ENCODE measurements at regions not wholly inside any gene's neighbourhood (a gene's known extent, or its start where the extent isn't known, plus 50 kb on each side); places are given as distances from the start of the nearest gene placed in this dataset.

- H3K36me3 ChIP-seq (ENCODE audit: low read depth, low read length), result no peaks in the 10 kb centered on the region
- no peak overlapping the region for H3K27ac ChIP-seq (ENCODE audit: low read length)
- no peaks in the 10 kb centered on the region for H3K27me3 ChIP-seq (ENCODE audit: low read length)
- TF ChIP-seq EZH2phosphoT487 (IDR thresholded peaks at IDR 0.05; ENCODE audit: borderline replicate concordance, low read length), result no peak
- H4K20me1 ChIP-seq (ENCODE audit: low read length), result no peaks in the 10 kb centered on the region
- ChIA-PET POLR2A (ENCODE audit: unreplicated experiment) (no interaction called here), CTCF (no interaction called here)
- DNase-seq (no peak), ATAC-seq (no peak)
- intact Hi-C loops (cut with micrococcal nuclease), result no loop called here
- no peak overlapping the region for H3K9ac ChIP-seq (ENCODE audit: low read length)
- H3K79me2 ChIP-seq (ENCODE audit: low read length), result no peaks in the 10 kb centered on the region
- no peak overlapping the region for H2AFZ ChIP-seq (ENCODE audit: low read length)
- no peaks in the 10 kb centered on the region for H3F3A ChIP-seq (ENCODE audit: low read length, unreplicated experiment)
- H3K9me2 ChIP-seq (replicated peaks; ENCODE audit: low read length), result no peaks in the 10 kb centered on the region
- no peak overlapping the region for H3K4me2 ChIP-seq (ENCODE audit: low read length)
- BruUV-seq (replicated peaks), result no TSS peak
- H3K9me3 ChIP-seq (ENCODE audit: low read length), result no peaks in the 10 kb centered on the region
- H3K4me1 ChIP-seq (ENCODE audit: insufficient read depth, low read length), result no peaks in the 10 kb centered on the region
- no peak overlapping the region for H3K4me3 ChIP-seq (ENCODE audit: low read length)
Observed at GRCh38 chrX:64782923-64783322, 193.3 kb downstream of the ZC4H2 start.

- no peak overlapping the region for H3K4me2 ChIP-seq (ENCODE audit: low read length)
- ChIA-PET CTCF (no interaction called here), POLR2A (ENCODE audit: unreplicated experiment) (no interaction called here)
- no peak overlapping the region for H3K4me3 ChIP-seq (ENCODE audit: low read length)
- no peaks in the 10 kb centered on the region for H3K4me1 ChIP-seq (ENCODE audit: insufficient read depth, low read length)
- H2AFZ ChIP-seq (ENCODE audit: low read length), result no peak overlapping the region
- ATAC-seq (no peak), DNase-seq (no peak)
- H4K20me1 ChIP-seq (ENCODE audit: low read length), result no peaks in the 10 kb centered on the region
- intact Hi-C loops (cut with micrococcal nuclease), result no loop called here
- BruUV-seq (replicated peaks), result no TSS peak
- H3K9me2 ChIP-seq (replicated peaks; ENCODE audit: low read length), result no peaks in the 10 kb centered on the region
- no peak overlapping the region for H3K27ac ChIP-seq (ENCODE audit: low read length)
- no peaks in the 10 kb centered on the region for H3F3A ChIP-seq (ENCODE audit: low read length, unreplicated experiment)
- no peaks in the 10 kb centered on the region for H3K79me2 ChIP-seq (ENCODE audit: low read length)
- H3K36me3 ChIP-seq (ENCODE audit: low read depth, low read length), result no peaks in the 10 kb centered on the region
- TF ChIP-seq EZH2 (IDR thresholded peaks at IDR 0.05; ENCODE audit: low read length, unreplicated experiment) (no peak), EZH2phosphoT487 (IDR thresholded peaks at IDR 0.05; ENCODE audit: borderline replicate concordance, low read length) (no peak), CTCF (conservative IDR thresholded peaks at IDR 0.05; ENCODE audit: low read depth, low read length) (no peak)
- H3K9ac ChIP-seq (ENCODE audit: low read length), result no peak overlapping the region
- H3K9me3 ChIP-seq (ENCODE audit: low read length), result no peaks in the 10 kb centered on the region
- no peaks in the 10 kb centered on the region for H3K27me3 ChIP-seq (ENCODE audit: low read length)
Observed at GRCh38 chrX:64758047-64758446, 218.2 kb downstream of the ZC4H2 start.

GRCh38 chrX:64739792-64740378 is 236.4 kb downstream of the ZC4H2 start:
- no peak overlapping the region for H3K27ac ChIP-seq (ENCODE audit: low read length)
- no peaks in the 10 kb centered on the region for H3K9me2 ChIP-seq (replicated peaks; ENCODE audit: low read length)
- no peaks in the 10 kb centered on the region for H3K79me2 ChIP-seq (ENCODE audit: low read length)
- ChIA-PET CTCF (no interaction called here), POLR2A (ENCODE audit: unreplicated experiment) (no interaction called here)
- no peak overlapping the region for H2AFZ ChIP-seq (ENCODE audit: low read length)
- no peak for TF ChIP-seq EZH2 (IDR thresholded peaks at IDR 0.05; ENCODE audit: low read length, unreplicated experiment)
- TF ChIP-seq EZH2phosphoT487 (IDR thresholded peaks at IDR 0.05; ENCODE audit: borderline replicate concordance, low read length), result no peak
- TF ChIP-seq CTCF (conservative IDR thresholded peaks at IDR 0.05; ENCODE audit: low read depth, low read length), result no peak
- H3K9me3 ChIP-seq (ENCODE audit: low read length), result no peaks in the 10 kb centered on the region
- H3F3A ChIP-seq (ENCODE audit: low read length, unreplicated experiment), result no peaks in the 10 kb centered on the region
- no peak overlapping the region for H3K4me3 ChIP-seq (ENCODE audit: low read length)
- H3K36me3 ChIP-seq (ENCODE audit: low read depth, low read length), result no peaks in the 10 kb centered on the region
- H3K9ac ChIP-seq (ENCODE audit: low read length), result no peak overlapping the region
- no TSS peak for BruUV-seq (replicated peaks)
- H3K27me3 ChIP-seq (ENCODE audit: low read length), result no peaks in the 10 kb centered on the region
- ATAC-seq (no peak), DNase-seq (no peak)
- no peaks in the 10 kb centered on the region for H3K4me1 ChIP-seq (ENCODE audit: insufficient read depth, low read length)
- intact Hi-C loops (cut with micrococcal nuclease), result no loop called here
- no peaks in the 10 kb centered on the region for H4K20me1 ChIP-seq (ENCODE audit: low read length)
- H3K4me2 ChIP-seq (ENCODE audit: low read length), result no peak overlapping the region
